ENCODE measurements at regions not wholly inside any gene's neighbourhood (a gene's known extent, or its start where the extent isn't known, plus 50 kb on each side); places are given as distances from the start of the nearest gene placed in this dataset.

- Mint-ChIP-seq H3K4me3 (no peak overlapping the region), H3K4me1 (no peaks in the 10 kb centered on the region), H3K27me3 (ENCODE audit: low read depth in 3 of 3) (no peaks in the 10 kb centered on the region), H3K9me3 (peaks cover 0 to 4% (median 3%) of the 10 kb centered on the region in 6 donors), H3K27ac (no peak overlapping the region), H3K36me3 (no peaks in the 10 kb centered on the region)
- no peak for DNase-seq
These were observed 486.9 kb upstream of the WSB1 start for GRCh38 chr17:26807024-26807423.

GRCh38 chr17:26809033-26809432 is 484.9 kb upstream of the WSB1 start:
- H3K27ac Mint-ChIP-seq, result no peak overlapping the region
- no peaks in the 10 kb centered on the region for H3K36me3 Mint-ChIP-seq
- H3K4me1 Mint-ChIP-seq, result no peaks in the 10 kb centered on the region
- DNase-seq, result no peak
- peaks cover 0 to 4% (median 3%) of the 10 kb centered on the region in 6 donors for H3K9me3 Mint-ChIP-seq
- H3K4me3 Mint-ChIP-seq, result no peak overlapping the region
- H3K27me3 Mint-ChIP-seq (ENCODE audit: low read depth in 3 of 3), result no peaks in the 10 kb centered on the region

- H3K4me3 Mint-ChIP-seq, result no peak overlapping the region
- no peaks in the 10 kb centered on the region for H3K4me1 Mint-ChIP-seq
- H3K27ac Mint-ChIP-seq, result no peak overlapping the region
- DNase-seq, result no peak
- no peaks in the 10 kb centered on the region for H3K9me3 Mint-ChIP-seq
- no peaks in the 10 kb centered on the region for H3K36me3 Mint-ChIP-seq
- H3K27me3 Mint-ChIP-seq (ENCODE audit: low read depth in 3 of 3), result no peaks in the 10 kb centered on the region
These were observed 475.2 kb upstream of the WSB1 start for GRCh38 chr17:26818736-26819135.
